MCF 10A (cell line): ENCODE measurements at regions not wholly inside any gene's neighbourhood (a gene's known extent, or its start where the extent isn't known, plus 50 kb on each side); places are given as distances from the start of the nearest gene placed in this dataset.

Source experiments
- BruUV-seq: library from RNA; stranded (reverse); fragments of 400-500 nt; replicated peaks from 2 replicates; lab custom pipeline; 2021; lab: Mats Ljungman, UMichigan
- CTCF ChIA-PET: fragments of 300-600 bp; sonication (Branson Sonifier 250); formaldehyde crosslinking; extraction: SDS; loops from one replicate; lab custom pipeline; 2021; ENCODE audit warnings: antibody characterized with exemption, inconsistent platforms; lab: Yijun Ruan, JAX
- POLR2A ChIA-PET: fragments of 300-600, 350-650 bp; sonication (Branson Sonifier 250); formaldehyde crosslinking; extraction: SDS; loops from one replicate; lab custom pipeline; 2020; ENCODE audit warnings: antibody characterized with exemption, inconsistent platforms; lab: Yijun Ruan, JAX
- DNase-seq: peaks from one replicate; pipeline ENCODE4 v3.0.0-alpha.2; 2018; ENCODE audit not compliant: unreplicated experiment
- H3K27ac Mint-ChIP-seq: one replicate; pipeline ENCODE4 v1.8.0; 2022; ENCODE audit warnings: mild to moderate bottlenecking, low read depth, mixed read lengths; ENCODE audit not compliant: unreplicated experiment
- H3K27me3 Mint-ChIP-seq: one replicate; pipeline ENCODE4 v1.8.0; 2022; ENCODE audit warnings: mixed read lengths; ENCODE audit not compliant: insufficient read depth, unreplicated experiment
- H3K36me3 Mint-ChIP-seq: one replicate; pipeline ENCODE4 v1.8.0; 2022; ENCODE audit warnings: mild to moderate bottlenecking, moderate library complexity, mixed read lengths; ENCODE audit not compliant: insufficient read depth, unreplicated experiment
- H3K4me1 Mint-ChIP-seq: one replicate; pipeline ENCODE4 v1.8.0; 2022; ENCODE audit warnings: mixed read lengths; ENCODE audit not compliant: insufficient read depth, unreplicated experiment
- H3K4me3 Mint-ChIP-seq: one replicate; pipeline ENCODE4 v1.8.0; 2022; ENCODE audit warnings: mild to moderate bottlenecking, moderate library complexity, mixed read lengths; ENCODE audit not compliant: unreplicated experiment
- H3K9me3 Mint-ChIP-seq: one replicate; pipeline ENCODE4 v1.8.0; 2022; ENCODE audit warnings: mixed read lengths; ENCODE audit not compliant: unreplicated experiment
- intact Hi-C: fragments of 100-400 bp; cut with micrococcal nuclease; formaldehyde crosslinking; loops from 2 replicates; pipeline ENCODE4 v1.14.1; 2022
- TF ChIP-seq, protein P1 (sequence below): fragments of 200-600 bp; IDR thresholded peaks from one replicate; pipeline ENCODE4 v1.8.0; 2022; ENCODE audit warnings: antibody characterized with exemption, mild to moderate bottlenecking; ENCODE audit not compliant: unreplicated experiment

DNA sequence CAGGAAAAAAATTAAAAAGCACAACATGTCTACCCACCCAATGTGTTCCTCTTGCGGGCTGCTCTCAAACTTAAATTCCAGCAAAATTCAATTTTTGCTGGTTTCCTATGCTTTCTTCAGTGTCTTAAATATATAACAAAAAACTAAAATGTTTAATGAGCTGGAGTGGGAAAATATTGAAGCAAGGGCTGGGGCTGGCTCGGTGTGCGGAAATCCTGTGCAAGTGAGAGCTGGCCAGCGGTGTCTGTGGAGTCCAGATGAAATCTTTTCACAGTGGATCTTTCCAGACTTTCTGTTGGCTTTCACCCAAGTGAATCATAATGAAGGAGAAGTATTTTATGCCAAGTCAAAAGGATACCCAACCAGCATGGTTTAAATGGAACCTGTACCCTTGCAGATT lies 1733.6 kb downstream of the TP53TG3F start:
- TF ChIP-seq, protein P1, sequence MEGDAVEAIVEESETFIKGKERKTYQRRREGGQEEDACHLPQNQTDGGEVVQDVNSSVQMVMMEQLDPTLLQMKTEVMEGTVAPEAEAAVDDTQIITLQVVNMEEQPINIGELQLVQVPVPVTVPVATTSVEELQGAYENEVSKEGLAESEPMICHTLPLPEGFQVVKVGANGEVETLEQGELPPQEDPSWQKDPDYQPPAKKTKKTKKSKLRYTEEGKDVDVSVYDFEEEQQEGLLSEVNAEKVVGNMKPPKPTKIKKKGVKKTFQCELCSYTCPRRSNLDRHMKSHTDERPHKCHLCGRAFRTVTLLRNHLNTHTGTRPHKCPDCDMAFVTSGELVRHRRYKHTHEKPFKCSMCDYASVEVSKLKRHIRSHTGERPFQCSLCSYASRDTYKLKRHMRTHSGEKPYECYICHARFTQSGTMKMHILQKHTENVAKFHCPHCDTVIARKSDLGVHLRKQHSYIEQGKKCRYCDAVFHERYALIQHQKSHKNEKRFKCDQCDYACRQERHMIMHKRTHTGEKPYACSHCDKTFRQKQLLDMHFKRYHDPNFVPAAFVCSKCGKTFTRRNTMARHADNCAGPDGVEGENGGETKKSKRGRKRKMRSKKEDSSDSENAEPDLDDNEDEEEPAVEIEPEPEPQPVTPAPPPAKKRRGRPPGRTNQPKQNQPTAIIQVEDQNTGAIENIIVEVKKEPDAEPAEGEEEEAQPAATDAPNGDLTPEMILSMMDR = no peak
- H3K36me3 Mint-ChIP-seq = no peaks in the 10 kb centered on the region
- POLR2A ChIA-PET = no interaction called here
- no peak overlapping the region for H3K27ac Mint-ChIP-seq
- intact Hi-C loops = no loop called here
- no peak for DNase-seq
- no peaks in the 10 kb centered on the region for H3K27me3 Mint-ChIP-seq
- H3K4me3 Mint-ChIP-seq = no peak overlapping the region
- H3K9me3 Mint-ChIP-seq = peaks cover 8% of the 10 kb centered on the region
- CTCF ChIA-PET = no interaction called here
- no TSS peak for BruUV-seq
- no peaks in the 10 kb centered on the region for H3K4me1 Mint-ChIP-seq

DNA sequence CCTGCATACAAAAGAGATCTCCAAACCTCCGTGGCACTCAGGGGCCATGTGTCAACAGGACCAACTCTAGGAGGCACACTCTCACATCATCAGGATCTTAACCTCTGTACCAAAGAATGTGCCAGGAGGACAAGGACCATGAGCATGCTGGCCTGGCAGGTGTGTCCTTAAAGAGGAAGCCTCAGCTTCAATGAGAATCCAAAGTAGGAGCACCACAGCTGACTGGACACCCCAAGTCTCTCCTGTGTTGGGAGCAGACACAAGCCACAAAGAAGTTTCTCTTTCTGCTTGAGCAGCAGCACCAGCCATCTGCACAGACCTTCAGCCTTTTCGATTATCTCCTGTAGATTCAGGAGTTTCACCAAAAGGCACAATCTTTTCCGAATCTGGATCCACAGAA lies 1734.5 kb downstream of the TP53TG3F start:
- Mint-ChIP-seq H3K27me3 (no peaks in the 10 kb centered on the region), H3K9me3 (peaks cover 8% of the 10 kb centered on the region), H3K27ac (no peak overlapping the region), H3K4me3 (no peak overlapping the region), H3K36me3 (no peaks in the 10 kb centered on the region), H3K4me1 (no peaks in the 10 kb centered on the region)
- intact Hi-C loops = no loop called here
- ChIA-PET CTCF (interaction anchor here (1.1 kb wide), 1 partner anchor 197 kb away, joined by 3 read pairs; no protein-coding TSS in a partner anchor), POLR2A (no interaction called here)
- TF ChIP-seq, protein P1 = no peak
- DNase-seq = no peak
- no TSS peak for BruUV-seq

DNA sequence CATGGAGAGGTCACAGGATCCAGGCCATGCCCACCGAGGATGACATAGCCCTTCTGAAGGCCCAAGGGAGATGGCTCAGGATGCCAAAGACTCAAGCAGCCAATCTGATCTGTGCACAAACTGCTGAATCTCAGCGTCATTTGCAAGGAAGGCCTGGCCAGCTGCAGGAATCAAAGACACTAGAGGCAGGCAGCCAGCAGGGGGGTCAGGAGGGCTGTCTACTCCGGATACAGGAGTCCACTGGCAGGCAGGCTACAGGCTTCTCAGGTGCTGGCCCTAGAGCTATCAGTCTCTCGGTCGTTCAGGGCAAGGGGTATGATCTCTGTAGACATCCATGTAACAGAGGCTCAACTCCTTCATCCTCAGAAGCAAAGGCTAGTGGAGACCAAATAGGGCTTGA lies 1735.3 kb downstream of the TP53TG3F start:
- no peak for DNase-seq
- ChIA-PET POLR2A (no interaction called here), CTCF (interaction anchor here (1.1 kb wide), 1 partner anchor 196 kb away, joined by 3 read pairs; no protein-coding TSS in a partner anchor)
- TF ChIP-seq, protein P1 = no peak
- H3K4me1 Mint-ChIP-seq = no peaks in the 10 kb centered on the region
- no peak overlapping the region for H3K4me3 Mint-ChIP-seq
- intact Hi-C loops = no loop called here
- no peaks in the 10 kb centered on the region for H3K36me3 Mint-ChIP-seq
- H3K27me3 Mint-ChIP-seq = no peaks in the 10 kb centered on the region
- no TSS peak for BruUV-seq
- H3K9me3 Mint-ChIP-seq = peaks cover 8% of the 10 kb centered on the region
- H3K27ac Mint-ChIP-seq = no peak overlapping the region

DNA sequence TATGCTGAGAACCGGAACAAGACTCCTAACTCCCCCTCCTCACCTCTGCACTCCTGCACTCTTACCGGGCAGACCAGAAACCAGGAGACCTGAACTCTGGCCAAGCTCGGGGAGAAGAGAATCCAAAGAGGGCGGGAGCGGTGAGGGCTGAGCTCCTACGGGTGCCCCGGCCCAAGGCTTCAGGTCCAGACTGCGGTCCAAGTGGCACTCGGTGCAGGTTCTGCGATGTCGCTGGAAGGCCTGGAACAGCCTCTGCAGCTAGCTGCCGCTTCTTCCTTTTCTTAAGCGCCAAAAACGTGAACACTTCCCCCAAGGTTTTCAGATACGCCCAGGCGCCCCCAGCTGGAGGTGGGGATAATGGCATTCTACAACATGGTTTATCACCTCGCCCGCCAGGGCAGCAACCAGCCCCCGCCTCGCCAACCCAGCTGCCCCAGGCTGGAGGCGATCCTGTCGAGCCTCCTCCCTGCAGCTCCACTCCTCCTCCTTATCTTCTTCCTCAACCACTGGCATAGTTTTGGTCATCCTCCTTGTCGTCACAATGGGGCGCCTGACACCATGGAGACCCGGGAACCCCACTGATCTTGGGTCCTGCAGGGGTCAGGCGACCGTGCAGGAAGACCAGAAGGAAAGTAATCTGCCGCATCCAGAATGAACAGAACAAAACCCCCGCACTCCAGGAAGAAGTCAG lies 1735.9 kb downstream of the TP53TG3F start:
- ChIA-PET CTCF (interaction anchor here (1.1 kb wide), 1 partner anchor 196 kb away, joined by 3 read pairs; no protein-coding TSS in a partner anchor), POLR2A (no interaction called here)
- no peak overlapping the region for H3K27ac Mint-ChIP-seq
- H3K4me1 Mint-ChIP-seq = no peaks in the 10 kb centered on the region
- intact Hi-C loops = no loop called here
- no peak for DNase-seq
- H3K27me3 Mint-ChIP-seq = no peaks in the 10 kb centered on the region
- TF ChIP-seq, protein P1 = no peak
- H3K4me3 Mint-ChIP-seq = no peak overlapping the region
- peaks cover 8% of the 10 kb centered on the region for H3K9me3 Mint-ChIP-seq
- H3K36me3 Mint-ChIP-seq = no peaks in the 10 kb centered on the region
- BruUV-seq = no TSS peak
